Testis (tissue), 2 donors: ENCODE measurements at regions not wholly inside any gene's neighbourhood (a gene's known extent, or its start where the extent isn't known, plus 50 kb on each side); places are given as distances from the start of the nearest gene placed in this dataset.

Experiments
- DNase-seq: peaks from one replicate; pipeline ENCODE4 v3.0.0-alpha.2; 2019
- H3K27ac ChIP-seq, 2 donors: fragments of 200-600 bp; sonication (generic); one replicate each; pipeline ENCODE4 v1.5.1; 2019
- H3K27me3 ChIP-seq: fragments of 200-600 bp; sonication (generic); one replicate; pipeline ENCODE4 v1.5.1; 2019
- H3K36me3 ChIP-seq: fragments of 200-600 bp; sonication (generic); one replicate; pipeline ENCODE4 v1.5.1; 2017; ENCODE audit warnings: low read depth; ENCODE audit errors: missing control alignments
- H3K4me1 ChIP-seq: fragments of 200-600 bp; sonication (generic); one replicate; pipeline ENCODE4 v1.5.1; 2019
- H3K4me3 ChIP-seq, 2 donors: fragments of 200-600 bp; sonication (generic); one replicate each; pipeline ENCODE4 v1.5.1; 2017 to 2019
- H3K9me3 ChIP-seq: fragments of 200-600 bp; sonication (generic); one replicate; pipeline ENCODE4 v1.5.1; 2017
- POLR2A ChIP-seq: fragments of 450-650 bp; IDR thresholded peaks from one replicate; pipeline ENCODE4 v1.6.1; 2017; ENCODE audit warnings: antibody characterized with exemption, mild to moderate bottlenecking, moderate library complexity
- WGBS, 2 donors: methylation state at CpG; one replicate each; pipeline ENCODE4 v1.1.5; 2018; 5-methylcytosine and 5-hydroxymethylcytosine counted together
- intact Hi-C: fragments of 100-400 bp; cut with DNase I; formaldehyde crosslinking; loops from one replicate; pipeline ENCODE4 v1.15.1; 2023; ENCODE audit warnings: low total_unique reads
- TF ChIP-seq, protein P1 (sequence below), 3 experiments: fragments of 450-650 bp in 2 of 3; fragments of 200-600 bp in 1 of 3; sonication (generic) in 1 of 3; IDR thresholded peaks; one replicate each; pipeline ENCODE4 v1.5.1; 2016 to 2019; ENCODE audit warnings: antibody characterized with exemption in 3 of 3, mild to moderate bottlenecking in 2 of 3, moderate library complexity in 1 of 3

DNA sequence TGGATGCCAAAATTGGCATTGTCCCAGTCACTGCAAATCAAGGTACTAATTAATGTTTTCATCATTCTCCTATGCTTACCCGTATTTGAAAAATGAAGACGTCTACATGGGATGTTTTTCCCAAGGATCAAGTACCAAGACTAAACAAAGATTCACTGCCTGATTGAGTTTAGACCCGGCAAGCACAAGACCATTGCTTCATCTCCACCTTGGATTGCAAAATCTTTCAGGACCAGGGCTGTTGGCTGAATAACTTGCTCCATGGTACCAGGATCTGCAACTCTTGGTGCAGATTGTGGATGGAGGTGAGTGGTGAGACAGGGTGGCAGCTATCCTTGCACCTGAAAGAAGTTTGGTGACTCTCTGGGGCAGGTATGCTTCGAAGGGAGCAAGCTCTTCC lies 122.5 kb upstream of the ETS2 start:
- no peaks in the 10 kb centered on the region for H3K36me3 ChIP-seq
- no peak overlapping the region for H3K27ac ChIP-seq
- H3K27me3 ChIP-seq = no peaks in the 10 kb centered on the region
- no peak for DNase-seq
- no peaks in the 10 kb centered on the region for H3K9me3 ChIP-seq
- no peaks in the 10 kb centered on the region for H3K4me1 ChIP-seq
- TF ChIP-seq POLR2A = no peak
- TF ChIP-seq, protein P1, sequence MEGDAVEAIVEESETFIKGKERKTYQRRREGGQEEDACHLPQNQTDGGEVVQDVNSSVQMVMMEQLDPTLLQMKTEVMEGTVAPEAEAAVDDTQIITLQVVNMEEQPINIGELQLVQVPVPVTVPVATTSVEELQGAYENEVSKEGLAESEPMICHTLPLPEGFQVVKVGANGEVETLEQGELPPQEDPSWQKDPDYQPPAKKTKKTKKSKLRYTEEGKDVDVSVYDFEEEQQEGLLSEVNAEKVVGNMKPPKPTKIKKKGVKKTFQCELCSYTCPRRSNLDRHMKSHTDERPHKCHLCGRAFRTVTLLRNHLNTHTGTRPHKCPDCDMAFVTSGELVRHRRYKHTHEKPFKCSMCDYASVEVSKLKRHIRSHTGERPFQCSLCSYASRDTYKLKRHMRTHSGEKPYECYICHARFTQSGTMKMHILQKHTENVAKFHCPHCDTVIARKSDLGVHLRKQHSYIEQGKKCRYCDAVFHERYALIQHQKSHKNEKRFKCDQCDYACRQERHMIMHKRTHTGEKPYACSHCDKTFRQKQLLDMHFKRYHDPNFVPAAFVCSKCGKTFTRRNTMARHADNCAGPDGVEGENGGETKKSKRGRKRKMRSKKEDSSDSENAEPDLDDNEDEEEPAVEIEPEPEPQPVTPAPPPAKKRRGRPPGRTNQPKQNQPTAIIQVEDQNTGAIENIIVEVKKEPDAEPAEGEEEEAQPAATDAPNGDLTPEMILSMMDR (IDR thresholded peaks at IDR 0.05) = no peak
- no peak overlapping the region for H3K4me3 ChIP-seq
- intact Hi-C loops = no loop called here
- 83 to 91% methylated on average over 3 to 4 of the region's 4 CpGs for WGBS, 2 donors

DNA sequence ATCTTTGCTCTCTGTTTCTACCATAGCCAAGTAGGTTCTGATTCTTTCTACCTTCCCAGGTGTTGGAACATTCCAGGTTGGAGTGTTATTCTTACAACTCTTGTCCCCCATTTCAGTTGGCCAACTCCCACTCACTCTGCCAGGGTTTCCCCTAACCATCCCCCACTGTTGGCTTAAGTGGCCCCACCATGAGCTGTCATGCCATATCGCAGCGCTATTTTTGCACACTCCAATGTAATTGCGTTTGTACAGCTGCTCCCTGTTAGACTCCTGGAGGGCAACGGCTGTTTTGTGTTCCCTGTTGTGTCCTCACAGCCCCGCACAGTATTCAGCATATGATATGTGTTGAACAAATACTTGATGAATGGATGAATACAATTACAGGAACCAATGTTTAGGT lies 117.7 kb upstream of the ETS2 start:
- DNase-seq = no peak
- Histone ChIP-seq H3K27me3 (no peaks in the 10 kb centered on the region), H3K36me3 (no peaks in the 10 kb centered on the region), H3K27ac (no peak overlapping the region), H3K4me3 (no peak overlapping the region), H3K4me1 (no peaks in the 10 kb centered on the region), H3K9me3 (no peaks in the 10 kb centered on the region)
- 86 to 90% methylated on average over 5 of the region's 5 CpGs for WGBS, 2 donors
- no peak for TF ChIP-seq POLR2A
- TF ChIP-seq, protein P1 (IDR thresholded peaks at IDR 0.05) = no peak
- intact Hi-C loops = no loop called here

DNA sequence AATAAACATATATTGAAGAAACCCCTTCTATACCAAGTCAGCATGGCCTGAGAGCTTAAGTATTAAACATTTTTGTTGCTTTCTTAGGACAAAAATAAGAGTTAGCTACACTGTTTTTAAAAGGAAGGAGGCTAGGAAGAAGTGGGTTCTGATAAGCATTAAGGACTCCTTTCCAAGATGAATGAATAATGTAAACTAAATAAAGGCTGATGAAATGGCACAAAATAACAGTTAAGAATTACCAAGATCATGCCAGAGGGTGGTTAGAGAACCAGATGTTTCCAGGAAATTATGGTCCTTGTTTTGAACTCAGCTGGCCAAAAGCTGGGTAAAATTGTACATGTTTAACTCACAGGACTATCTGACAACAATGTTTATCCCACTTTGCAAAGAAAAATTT lies 114.1 kb upstream of the ETS2 start:
- no peaks in the 10 kb centered on the region for H3K27me3 ChIP-seq
- DNase-seq = no peak
- no peak overlapping the region for H3K27ac ChIP-seq
- H3K4me3 ChIP-seq = no peak overlapping the region
- H3K36me3 ChIP-seq = no peaks in the 10 kb centered on the region
- TF ChIP-seq POLR2A = no peak
- TF ChIP-seq, protein P1 (IDR thresholded peaks at IDR 0.05) = no peak
- intact Hi-C loops = no loop called here
- no peaks in the 10 kb centered on the region for H3K9me3 ChIP-seq
- H3K4me1 ChIP-seq = no peaks in the 10 kb centered on the region

DNA sequence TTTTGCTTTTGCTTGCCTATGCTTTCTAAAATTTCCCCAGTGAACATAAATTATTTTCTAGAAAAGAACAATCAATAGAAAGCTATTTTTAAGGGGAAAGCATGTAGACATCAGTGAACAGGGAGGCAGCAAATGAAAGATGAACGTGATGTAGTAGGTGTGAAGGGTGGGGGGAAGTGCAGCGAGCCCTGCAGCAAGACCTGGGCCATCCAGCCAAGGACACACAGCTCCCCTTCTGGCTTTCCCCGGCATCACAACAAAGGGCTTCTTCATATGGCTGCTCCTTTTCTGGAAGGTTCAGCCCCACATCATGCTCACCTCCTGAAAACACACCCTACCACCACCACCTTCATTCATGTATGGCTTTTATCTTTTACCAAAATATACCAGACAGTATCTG lies 109.2 kb upstream of the ETS2 start:
- H3K4me1 ChIP-seq = no peaks in the 10 kb centered on the region
- H3K27me3 ChIP-seq = no peaks in the 10 kb centered on the region
- no peaks in the 10 kb centered on the region for H3K36me3 ChIP-seq
- H3K9me3 ChIP-seq = no peaks in the 10 kb centered on the region
- H3K27ac ChIP-seq = no peak overlapping the region
- TF ChIP-seq POLR2A = no peak
- TF ChIP-seq, protein P1 (IDR thresholded peaks at IDR 0.05) = no peak
- no peak for DNase-seq
- intact Hi-C loops = no loop called here
- 86 to 94% methylated on average over 3 of the region's 3 CpGs for WGBS, 2 donors
- no peak overlapping the region for H3K4me3 ChIP-seq

DNA sequence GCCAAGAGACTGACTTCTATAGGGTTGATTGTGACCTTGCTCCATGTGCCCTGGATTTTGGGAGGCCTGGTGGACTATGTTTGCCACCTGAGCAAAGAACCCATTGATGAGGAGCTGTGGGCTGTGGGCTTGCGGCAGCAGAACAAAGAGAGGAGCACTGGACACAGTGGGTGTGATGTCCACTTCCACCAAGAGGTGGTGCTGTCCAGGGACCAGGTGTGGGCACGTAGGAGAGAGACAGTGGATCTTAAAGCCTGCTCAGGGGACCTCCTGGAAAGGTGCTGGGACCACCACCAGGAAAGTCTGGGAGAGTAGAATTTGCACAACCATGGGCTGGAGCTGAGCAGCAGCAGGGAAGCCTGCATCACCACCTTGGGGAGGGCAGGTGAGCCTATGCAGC lies 106.7 kb upstream of the ETS2 start:
- WGBS, 2 donors = 84 to 92% methylated on average over 2 of the region's 2 CpGs
- Histone ChIP-seq H3K4me1 (no peaks in the 10 kb centered on the region), H3K36me3 (no peaks in the 10 kb centered on the region), H3K4me3 (no peak overlapping the region), H3K27ac (no peak overlapping the region), H3K9me3 (no peaks in the 10 kb centered on the region), H3K27me3 (no peaks in the 10 kb centered on the region)
- no peak for DNase-seq
- intact Hi-C loops = no loop called here
- TF ChIP-seq, protein P1 (IDR thresholded peaks at IDR 0.05) = no peak
- TF ChIP-seq POLR2A = no peak
